GM12864 (cell line): ENCODE measurements at regions not wholly inside any gene's neighbourhood (a gene's known extent, or its start where the extent isn't known, plus 50 kb on each side); places are given as distances from the start of the nearest gene placed in this dataset.

Experiments used
- DNase-seq: peaks from one replicate; pipeline ENCODE4 v3.0.0-alpha.2; 2011; ENCODE audit warnings: low read depth
- H3K4me3 ChIP-seq: 2 replicates; pipeline ENCODE4 v1.5.1; 2011; ENCODE audit warnings: mild to moderate bottlenecking, low read depth, low read length, control low read depth
- CTCF ChIP-seq: IDR thresholded peaks from 2 replicates; pipeline ENCODE4 v1.5.1; 2011; ENCODE audit warnings: low read depth, mild to moderate bottlenecking, moderate library complexity, low read length, control low read depth, inconsistent platforms; ENCODE audit errors: missing control alignments

- DNase-seq, result no peak
- TF ChIP-seq CTCF, result no peak
- no peak overlapping the region for H3K4me3 ChIP-seq
Measured at GRCh38 chr4:35521682-35522081, 722.6 kb downstream of the ARAP2 start.

DNA sequence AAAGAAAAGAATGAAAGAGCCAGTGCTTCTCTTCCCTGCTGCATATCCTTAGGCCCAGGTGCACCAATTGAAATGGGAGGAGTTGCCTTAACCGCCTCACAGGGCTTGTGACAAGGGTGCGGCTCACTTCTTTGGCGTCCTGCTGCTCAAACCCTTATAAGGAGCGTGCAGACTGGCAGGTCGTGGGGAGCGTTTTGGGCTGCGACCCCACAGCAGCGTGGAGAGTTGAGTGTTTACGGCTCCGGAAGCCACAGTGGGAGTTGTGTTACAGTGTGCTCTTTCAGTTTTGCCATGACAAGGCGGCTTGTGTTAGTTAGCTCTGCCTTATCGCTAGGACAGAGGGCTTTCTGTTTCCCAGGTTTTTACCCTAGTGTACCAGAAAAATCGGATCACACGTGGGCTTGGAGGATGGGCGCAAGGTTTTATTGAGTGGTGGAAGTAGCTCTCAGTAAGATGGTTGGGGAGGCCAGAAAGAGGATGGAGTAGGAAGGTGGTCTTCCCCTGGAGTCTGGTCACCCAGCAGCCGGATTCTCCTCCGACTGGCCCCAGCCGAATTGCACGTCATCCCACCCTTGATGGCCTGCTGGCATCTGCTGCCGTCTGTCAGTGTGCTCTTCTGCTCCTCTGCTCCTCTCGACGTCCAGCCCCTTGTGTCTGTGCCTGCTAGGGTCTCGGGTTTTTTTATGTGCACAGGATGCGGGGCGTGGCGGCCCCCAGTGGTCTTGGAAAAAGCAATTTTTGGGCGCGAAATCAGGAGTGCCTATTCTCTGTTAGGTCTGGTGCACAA, 718.9 kb downstream of the ARAP2 start:
- no peak overlapping the region for H3K4me3 ChIP-seq
- TF ChIP-seq CTCF, result no peak
- DNase-seq, result no peak

- TF ChIP-seq CTCF, result no peak
Measured at GRCh38 chr4:35526456-35526855, 717.9 kb downstream of the ARAP2 start.

GRCh38 chr4:35534962-35535361, 709.4 kb downstream of the ARAP2 start:
- TF ChIP-seq CTCF, result no peak
- no peak for DNase-seq
- no peak overlapping the region for H3K4me3 ChIP-seq

More at GRCh38 chr4:35526456-35526855, 717.9 kb downstream of the ARAP2 start:
- no peak overlapping the region for H3K4me3 ChIP-seq
- no peak for DNase-seq

GRCh38 chr4:35538807-35539206, 705.5 kb downstream of the ARAP2 start:
- no peak for TF ChIP-seq CTCF
- no peak overlapping the region for H3K4me3 ChIP-seq
- no peak for DNase-seq

- no peak overlapping the region for H3K4me3 ChIP-seq
- TF ChIP-seq CTCF, result no peak
- no peak for DNase-seq
Measured at GRCh38 chr4:35539404-35540055, 704.8 kb downstream of the ARAP2 start.
